HG02938 (cell line): ENCODE measurements at regions not wholly inside any gene's neighbourhood (a gene's known extent, or its start where the extent isn't known, plus 50 kb on each side); places are given as distances from the start of the nearest gene placed in this dataset.

Source experiments
- ATAC-seq: cut with Tn5 transposase; IDR thresholded peaks from one replicate; pipeline ENCODE4 v1.9.1; 2021; ENCODE audit warnings: mild to moderate bottlenecking, moderate library complexity; ENCODE audit not compliant: unreplicated experiment

DNA sequence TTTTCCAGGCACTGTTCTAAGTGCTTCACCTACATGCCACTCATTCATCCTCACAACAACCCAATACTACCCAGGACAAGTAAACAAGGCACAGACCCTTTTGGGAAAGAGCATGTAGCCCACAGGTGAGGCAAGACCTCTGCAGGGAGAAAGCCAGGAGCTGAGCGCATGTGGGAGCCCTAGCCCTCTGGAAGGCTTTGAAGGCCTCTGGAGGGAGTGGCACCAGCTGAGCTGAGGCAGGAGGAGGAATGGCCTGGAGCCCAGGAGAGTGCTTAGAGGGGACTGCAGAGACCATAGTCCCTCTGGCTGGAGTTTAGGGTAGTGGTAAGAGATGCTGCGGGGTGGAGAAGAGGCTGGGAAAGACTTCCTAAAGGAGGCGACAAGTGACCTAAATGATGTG is 516.5 kb downstream of the FUT8 start:
- no peak for ATAC-seq

- no peak for ATAC-seq
Observed at GRCh38 chr14:65933400-65934069, 521.0 kb downstream of the FUT8 start.

DNA sequence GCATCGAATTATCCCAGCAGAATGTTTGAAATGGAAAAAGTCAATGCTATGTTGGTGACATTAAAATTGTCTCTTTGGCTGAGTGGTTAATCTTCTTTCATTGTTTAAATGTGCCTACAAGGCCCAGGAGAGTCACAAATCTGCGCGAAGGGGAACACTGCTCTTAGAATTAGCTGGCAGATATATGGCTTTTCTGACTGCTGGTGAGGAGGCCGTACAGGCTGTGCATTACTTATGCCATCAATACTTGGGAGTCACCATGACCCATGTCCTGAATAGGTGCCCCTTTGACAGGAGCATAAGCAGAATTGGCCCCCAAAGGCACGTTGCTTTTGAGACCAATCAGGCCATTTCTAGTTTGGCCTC is 521.5 kb downstream of the FUT8 start:
- no peak for ATAC-seq

GRCh38 chr14:65936342-65936975 is 523.9 kb downstream of the FUT8 start:
- ATAC-seq, result no peak

GRCh38 chr14:65937079-65937959 is 524.8 kb downstream of the FUT8 start:
- no peak for ATAC-seq

DNA sequence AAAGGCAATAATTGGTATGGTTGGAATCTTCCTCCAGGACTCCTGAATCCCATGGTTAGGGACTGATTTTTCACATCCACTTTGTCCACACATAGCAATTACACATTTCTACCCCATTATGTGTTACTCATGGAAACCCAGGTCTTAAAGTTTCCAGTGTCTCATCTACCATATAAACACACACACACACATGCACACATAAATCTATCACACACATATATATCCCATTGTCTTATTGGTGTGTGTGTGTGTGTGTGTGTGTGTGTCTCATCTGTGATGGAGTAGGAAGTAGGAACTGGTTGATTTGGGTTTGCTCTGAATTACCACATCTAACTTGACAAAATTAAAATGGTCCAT is 525.4 kb downstream of the FUT8 start:
- no peak for ATAC-seq

- ATAC-seq, result no peak
Observed at GRCh38 chr14:65938738-65939137, 526.2 kb downstream of the FUT8 start.

GRCh38 chr14:65939184-65939583 is 526.7 kb downstream of the FUT8 start:
- ATAC-seq, result no peak

DNA sequence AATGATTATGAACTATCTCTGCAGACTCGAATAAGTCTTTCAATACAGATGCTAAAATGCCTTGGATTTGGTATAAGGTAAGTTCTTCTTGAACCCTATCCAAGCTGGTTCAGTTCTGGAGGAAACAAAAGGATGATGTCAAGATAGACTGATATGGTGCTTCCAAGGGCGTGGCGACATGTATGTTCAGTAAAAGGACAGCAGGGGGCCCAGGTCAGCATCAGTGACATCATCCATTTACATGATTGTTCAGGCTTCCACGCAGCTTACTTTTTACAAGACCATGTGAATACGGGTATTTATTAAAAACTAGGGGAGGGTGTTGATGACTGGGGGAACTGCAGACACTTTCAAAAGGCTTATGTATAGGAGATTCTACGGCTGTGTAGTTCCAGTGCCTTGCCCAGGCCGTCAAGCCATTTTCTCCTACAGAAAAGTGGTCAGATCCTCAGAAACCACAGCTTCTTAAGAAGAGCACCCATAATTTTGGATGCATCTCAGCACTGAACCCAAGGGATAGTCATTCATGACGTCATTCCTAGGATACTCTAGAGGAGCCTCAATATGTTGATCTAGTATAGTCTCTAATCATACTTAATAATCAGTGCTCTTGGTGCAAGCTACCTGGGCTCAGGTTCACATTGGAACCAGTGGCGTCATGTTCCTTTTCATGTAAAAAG is 527.7 kb downstream of the FUT8 start:
- ATAC-seq, result no peak

DNA sequence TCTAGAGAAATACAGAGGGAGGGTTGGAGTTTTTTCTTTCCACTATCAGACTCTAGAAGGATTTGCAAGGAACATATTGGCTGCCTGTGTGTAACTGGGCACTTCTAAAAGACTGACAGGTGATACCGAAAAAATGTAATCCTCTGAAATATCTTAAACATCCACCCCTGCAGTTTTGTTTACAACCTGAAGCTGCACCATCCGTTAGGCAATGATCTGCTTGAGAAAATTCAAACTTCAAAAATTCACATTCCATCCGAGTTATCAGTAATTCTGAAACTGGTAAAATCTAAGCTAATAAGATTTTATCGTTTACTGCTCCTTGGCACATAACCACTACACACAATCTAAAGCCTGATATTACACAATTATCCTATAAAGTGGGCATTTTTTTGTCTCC is 528.6 kb downstream of the FUT8 start:
- no peak for ATAC-seq

- no peak for ATAC-seq
Observed at GRCh38 chr14:65943150-65943549, 530.6 kb downstream of the FUT8 start.

DNA sequence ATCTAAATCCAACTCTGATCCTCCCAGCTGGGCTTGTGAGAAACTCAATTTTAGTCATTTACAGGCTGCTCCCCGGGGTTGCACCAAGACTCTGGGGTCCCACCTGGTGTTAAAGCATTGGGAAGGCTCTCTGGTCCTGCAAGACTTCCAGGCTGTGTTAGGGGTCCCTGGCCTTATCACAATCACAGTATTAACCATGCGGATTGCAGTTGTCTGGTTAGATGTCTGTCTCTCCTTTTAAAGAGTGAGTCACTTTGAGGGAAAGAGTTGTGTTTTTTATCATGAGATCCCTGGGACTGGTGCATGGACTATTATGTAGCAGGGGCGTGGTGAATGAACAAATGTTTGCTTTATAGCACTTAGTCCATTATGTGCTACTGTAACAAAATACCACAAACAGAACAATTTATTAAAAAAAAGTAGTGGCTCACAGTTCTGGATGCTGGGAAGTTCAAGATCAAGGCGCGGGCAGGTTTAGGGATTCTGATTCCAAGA is 531.4 kb downstream of the FUT8 start:
- no peak for ATAC-seq

GRCh38 chr14:65945327-65945726 is 532.8 kb downstream of the FUT8 start:
- no peak for ATAC-seq

- no peak for ATAC-seq
Observed at GRCh38 chr14:65946494-65946893, 534.0 kb downstream of the FUT8 start.

GRCh38 chr14:65948302-65948701 is 535.8 kb downstream of the FUT8 start:
- no peak for ATAC-seq

DNA sequence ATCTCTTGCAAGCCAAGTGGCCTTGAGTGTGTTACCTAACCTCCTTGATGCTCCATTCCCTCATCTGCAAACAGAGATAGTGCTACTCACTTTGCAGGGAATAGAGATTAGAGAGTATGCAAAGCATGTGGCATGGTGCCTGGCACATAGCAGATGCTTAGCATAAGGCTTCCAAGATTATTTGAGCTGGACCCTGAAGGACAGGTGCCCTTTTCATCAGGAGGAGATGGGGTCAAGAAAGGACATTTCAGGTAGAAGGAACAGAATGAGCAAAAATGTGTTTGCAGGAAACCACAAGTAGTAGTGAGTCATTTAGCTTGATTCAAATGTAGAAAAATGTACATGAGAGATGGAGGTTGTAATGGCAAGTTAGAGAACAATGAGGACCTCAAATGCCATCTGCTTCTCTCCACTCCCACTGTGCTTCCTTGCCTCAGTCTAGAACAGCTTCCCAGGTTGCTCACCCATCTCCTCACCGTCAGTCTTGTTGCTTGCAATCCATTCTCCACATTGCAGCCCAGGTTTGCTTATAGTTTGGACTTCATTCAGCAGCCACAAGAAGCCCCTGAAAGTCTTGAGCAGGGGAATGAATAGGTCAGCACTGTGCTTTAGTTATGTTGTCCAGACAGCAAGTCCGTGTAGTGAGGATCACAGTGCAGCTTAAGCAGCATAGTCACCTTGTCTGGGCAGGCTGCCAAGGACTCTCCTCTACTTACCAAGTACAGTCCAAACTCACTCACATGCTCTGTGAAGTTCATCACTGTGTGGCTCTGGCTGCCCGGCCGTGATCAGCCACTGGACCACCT is 536.3 kb upstream of the CCDC196 start:
- ATAC-seq, result peak; percentile 80

GRCh38 chr14:65954942-65955341 is 531.2 kb upstream of the CCDC196 start:
- no peak for ATAC-seq

DNA sequence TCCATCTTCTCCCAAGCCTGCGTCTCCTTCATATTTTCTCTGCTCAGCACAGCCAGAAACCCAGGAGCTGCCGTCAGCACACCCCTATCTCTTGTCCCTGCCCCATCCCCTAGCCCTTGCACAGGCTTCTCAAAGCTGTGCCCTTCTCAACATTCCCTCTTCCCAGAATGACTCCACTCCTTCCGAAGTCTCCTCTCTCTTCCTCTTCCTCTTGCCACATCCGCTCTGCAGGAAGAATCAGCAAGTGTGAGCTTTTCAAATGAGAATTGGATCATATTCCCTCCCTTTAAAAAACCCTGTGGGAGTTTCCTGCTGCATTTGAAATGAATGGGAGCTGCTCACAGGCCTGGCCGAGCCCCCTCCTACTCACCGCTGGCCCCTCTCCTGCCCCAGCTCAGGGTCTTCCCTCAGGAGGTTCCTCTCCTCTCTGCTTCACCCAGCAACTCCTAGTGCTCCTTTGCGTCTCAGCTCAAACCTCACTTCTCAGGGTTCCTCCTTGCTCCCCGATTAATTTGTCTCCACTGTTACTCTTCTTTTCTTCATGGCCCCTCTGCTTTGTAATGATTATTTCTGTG is 528.5 kb upstream of the CCDC196 start:
- ATAC-seq, result no peak

DNA sequence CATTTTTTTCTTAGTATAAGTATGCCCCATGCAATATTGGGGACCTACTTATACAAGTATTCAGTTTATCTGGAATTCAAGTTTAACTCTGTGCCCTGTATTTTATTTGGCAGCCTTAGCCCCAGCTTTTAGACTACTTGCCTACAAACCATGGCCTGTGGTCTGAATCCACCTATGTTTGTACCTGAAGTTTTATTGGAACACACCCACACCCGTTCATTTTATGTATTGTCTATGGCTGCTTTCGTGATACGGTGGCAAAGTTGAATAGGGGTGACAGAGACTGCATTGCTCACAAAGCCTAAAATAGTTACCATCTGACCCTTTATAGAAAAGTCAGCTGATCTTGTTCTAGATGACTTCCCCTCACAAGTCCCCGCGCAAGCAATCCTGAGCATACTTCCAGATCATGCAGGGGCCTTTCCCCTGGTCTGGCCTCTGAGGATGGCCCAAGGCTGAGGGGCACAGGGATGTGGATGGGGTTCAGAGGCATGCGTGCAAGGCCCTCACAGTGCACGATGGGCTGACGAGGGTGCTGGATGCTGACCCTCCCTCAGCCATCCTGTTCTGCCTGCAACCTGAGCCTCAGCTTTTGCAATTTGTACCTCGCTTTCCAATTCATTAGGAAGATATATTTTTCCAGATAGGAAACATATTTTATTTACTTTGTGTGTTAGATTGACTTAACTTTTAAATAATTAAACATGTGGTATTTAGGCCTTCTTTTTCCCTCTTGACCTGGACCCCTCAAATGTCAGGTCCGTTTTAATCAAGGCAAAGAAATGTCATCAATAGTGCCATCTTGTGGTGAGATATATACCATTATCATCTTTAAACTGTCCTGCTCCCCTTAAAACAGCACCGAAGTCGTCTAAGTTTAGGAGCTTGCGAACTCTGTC is 527.3 kb upstream of the CCDC196 start:
- ATAC-seq, result peak; percentile 59
